SK-N-SH (cell line): ENCODE measurements at regions not wholly inside any gene's neighbourhood (a gene's known extent, or its start where the extent isn't known, plus 50 kb on each side); places are given as distances from the start of the nearest gene placed in this dataset.

ENCODE experiments used
- CTCF ChIA-PET: fragments of 300-600, 350-600 bp; formaldehyde crosslinking; extraction: SDS; loops from one replicate; lab custom pipeline; 2021; lab: Yijun Ruan, JAX
- POLR2A ChIA-PET: fragments of 350-600 bp; sonication (Branson Sonifier 250); formaldehyde crosslinking; extraction: SDS; loops from one replicate; lab custom pipeline; 2020; ENCODE audit warnings: antibody characterized with exemption, inconsistent platforms; lab: Yijun Ruan, JAX
- DNase-seq: peaks from one replicate; pipeline ENCODE4 v3.0.0; 2012
- H2AFZ ChIP-seq: fragments of 200-600 bp; sonication (generic); 2 replicates; pipeline ENCODE4 v1.8.1; 2016; ENCODE audit warnings: antibody characterized with exemption, mild to moderate bottlenecking, low read depth
- H3F3A ChIP-seq: fragments of 200-600 bp; sonication (generic); replicated peaks from 2 replicates; pipeline ENCODE3; 2016; ENCODE audit warnings: antibody characterized with exemption, mild to moderate bottlenecking; ENCODE audit not compliant: insufficient read depth
- H3K27ac ChIP-seq, 2 experiments: fragments of 200-500 bp in 1 of 2; fragments of 200-600 bp in 1 of 2; sonication (Bioruptor generic) in 1 of 2; sonication (generic), shearing (Covaris generic) in 1 of 2; 2 replicates each; pipeline versions ENCODE4 v1.5.1 to v1.6.1; 2014 to 2016; ENCODE audit warnings: low read depth in 2 of 2, inconsistent platforms in 1 of 2, low read length in 1 of 2, mild to moderate bottlenecking in 1 of 2, mixed read lengths in 1 of 2
- H3K27me3 ChIP-seq: fragments of 200-600 bp; sonication (generic), shearing (Covaris generic); 2 replicates; pipeline ENCODE4 v1.6.1; 2016; ENCODE audit warnings: mixed run types; ENCODE audit not compliant: insufficient read depth
- H3K36me3 ChIP-seq, 2 experiments: fragments of 200-500 bp in 1 of 2; fragments of 200-600 bp in 1 of 2; sonication (Bioruptor generic) in 1 of 2; sonication (generic) in 1 of 2; replicated peaks in 1 of 2; 2 replicates each; pipeline versions ENCODE3 to v1.5.1; 2014 to 2016; ENCODE audit warnings: low read length in 1 of 2, mild to moderate bottlenecking in 1 of 2; ENCODE audit not compliant: insufficient read depth in 2 of 2, control insufficient read depth in 1 of 2
- H3K4me1 ChIP-seq, 2 experiments: fragments of 200-500 bp in 1 of 2; fragments of 200-600 bp in 1 of 2; sonication (Bioruptor generic) in 1 of 2; sonication (generic), shearing (Covaris generic) in 1 of 2; 2 replicates each; pipeline versions ENCODE4 v1.5.1 to v1.6.1; 2014 to 2016; ENCODE audit warnings: low read depth in 1 of 2, low read length in 1 of 2, mixed run types in 1 of 2; ENCODE audit not compliant: insufficient read depth in 2 of 2, control insufficient read depth in 1 of 2
- H3K4me2 ChIP-seq: fragments of 200-600 bp; sonication (generic), shearing (Covaris generic); 2 replicates; pipeline ENCODE4 v1.6.1; 2017; ENCODE audit warnings: mixed run types
- H3K4me3 ChIP-seq, 2 experiments: fragments of 200-500 bp in 1 of 2; fragments of 200-600 bp in 1 of 2; sonication (Bioruptor generic) in 1 of 2; sonication (generic), shearing (Covaris generic) in 1 of 2; 2 replicates each; pipeline versions ENCODE4 v1.5.1 to v1.8.1; 2014 to 2016; ENCODE audit warnings: low read depth in 2 of 2, inconsistent platforms in 1 of 2, low read length in 1 of 2, mild to moderate bottlenecking in 1 of 2, mixed read lengths in 1 of 2, moderate library complexity in 1 of 2
- H3K79me2 ChIP-seq: fragments of 200-600 bp; sonication (generic); 2 replicates; pipeline ENCODE4 v1.8.1; 2017; ENCODE audit warnings: mild to moderate bottlenecking; ENCODE audit not compliant: insufficient read depth
- H3K9ac ChIP-seq: fragments of 200-600 bp; sonication (generic); 2 replicates; pipeline ENCODE4 v1.6.1; 2017; ENCODE audit warnings: mixed run types
- H3K9me2 ChIP-seq: fragments of 200-600 bp; sonication (generic); 2 replicates; pipeline ENCODE4 v1.6.1; 2017; ENCODE audit warnings: mixed run types
- H3K9me3 ChIP-seq: fragments of 200-600 bp; sonication (generic); 2 replicates; pipeline ENCODE4 v1.6.1; 2017; ENCODE audit warnings: mixed run types, mild to moderate bottlenecking, moderate library complexity
- H4K20me1 ChIP-seq: fragments of 200-600 bp; sonication (generic); 2 replicates; pipeline ENCODE4 v1.6.1; 2017; ENCODE audit warnings: mild to moderate bottlenecking, mixed run types; ENCODE audit not compliant: insufficient read depth
- TCF12 ChIP-seq: IDR thresholded peaks from 2 replicates; pipeline ENCODE4 v1.4.0; 2012
- WGBS: methylation state at CpG from one replicate; pipeline ENCODE4 v1.1.6; 2017; ENCODE audit warnings: low lambda C conversion rate; 5-methylcytosine and 5-hydroxymethylcytosine counted together
- TF ChIP-seq, protein P1 (sequence below): fragments of 200-600 bp; sonication (generic); IDR thresholded peaks from 2 replicates; pipeline ENCODE4 v1.6.1; 2017; ENCODE audit warnings: antibody characterized with exemption, mild to moderate bottlenecking, moderate library complexity
- TF ChIP-seq, protein P2 (sequence below): IDR thresholded peaks from 2 replicates; pipeline ENCODE4 v1.4.0; 2012; ENCODE audit warnings: low read depth, borderline replicate concordance
- TF ChIP-seq, protein P3 (sequence below): IDR thresholded peaks from 2 replicates; pipeline ENCODE4 v1.4.0; 2012; ENCODE audit warnings: low read depth
- TF ChIP-seq, protein P4 (sequence below): fragments of 150-350 bp; IDR thresholded peaks from 2 replicates; pipeline ENCODE4 v1.6.1; 2016; ENCODE audit warnings: mild to moderate bottlenecking, low read depth, low read length

DNA sequence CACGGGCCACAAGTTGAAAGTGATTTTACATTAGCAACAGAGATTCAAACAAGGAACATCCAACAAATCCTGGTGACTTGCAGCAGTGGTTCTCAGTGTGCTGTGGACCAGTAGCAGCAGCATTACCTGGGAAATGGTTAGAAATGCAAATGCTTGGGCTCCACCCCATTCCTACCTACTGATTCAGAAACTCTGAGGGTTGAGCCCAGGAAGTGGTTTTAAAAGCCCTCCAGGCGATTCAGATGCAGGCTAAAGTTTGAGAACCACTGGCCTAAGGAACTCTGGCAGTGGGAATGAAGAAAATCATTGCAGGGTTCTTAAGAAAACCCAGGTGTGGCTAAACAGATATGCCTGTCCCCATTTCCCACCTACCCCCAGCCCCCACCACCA, 398.8 kb downstream of the ENC1 start (continued):
- TF ChIP-seq, protein P1, sequence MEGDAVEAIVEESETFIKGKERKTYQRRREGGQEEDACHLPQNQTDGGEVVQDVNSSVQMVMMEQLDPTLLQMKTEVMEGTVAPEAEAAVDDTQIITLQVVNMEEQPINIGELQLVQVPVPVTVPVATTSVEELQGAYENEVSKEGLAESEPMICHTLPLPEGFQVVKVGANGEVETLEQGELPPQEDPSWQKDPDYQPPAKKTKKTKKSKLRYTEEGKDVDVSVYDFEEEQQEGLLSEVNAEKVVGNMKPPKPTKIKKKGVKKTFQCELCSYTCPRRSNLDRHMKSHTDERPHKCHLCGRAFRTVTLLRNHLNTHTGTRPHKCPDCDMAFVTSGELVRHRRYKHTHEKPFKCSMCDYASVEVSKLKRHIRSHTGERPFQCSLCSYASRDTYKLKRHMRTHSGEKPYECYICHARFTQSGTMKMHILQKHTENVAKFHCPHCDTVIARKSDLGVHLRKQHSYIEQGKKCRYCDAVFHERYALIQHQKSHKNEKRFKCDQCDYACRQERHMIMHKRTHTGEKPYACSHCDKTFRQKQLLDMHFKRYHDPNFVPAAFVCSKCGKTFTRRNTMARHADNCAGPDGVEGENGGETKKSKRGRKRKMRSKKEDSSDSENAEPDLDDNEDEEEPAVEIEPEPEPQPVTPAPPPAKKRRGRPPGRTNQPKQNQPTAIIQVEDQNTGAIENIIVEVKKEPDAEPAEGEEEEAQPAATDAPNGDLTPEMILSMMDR: no peak
- TF ChIP-seq, protein P2, sequence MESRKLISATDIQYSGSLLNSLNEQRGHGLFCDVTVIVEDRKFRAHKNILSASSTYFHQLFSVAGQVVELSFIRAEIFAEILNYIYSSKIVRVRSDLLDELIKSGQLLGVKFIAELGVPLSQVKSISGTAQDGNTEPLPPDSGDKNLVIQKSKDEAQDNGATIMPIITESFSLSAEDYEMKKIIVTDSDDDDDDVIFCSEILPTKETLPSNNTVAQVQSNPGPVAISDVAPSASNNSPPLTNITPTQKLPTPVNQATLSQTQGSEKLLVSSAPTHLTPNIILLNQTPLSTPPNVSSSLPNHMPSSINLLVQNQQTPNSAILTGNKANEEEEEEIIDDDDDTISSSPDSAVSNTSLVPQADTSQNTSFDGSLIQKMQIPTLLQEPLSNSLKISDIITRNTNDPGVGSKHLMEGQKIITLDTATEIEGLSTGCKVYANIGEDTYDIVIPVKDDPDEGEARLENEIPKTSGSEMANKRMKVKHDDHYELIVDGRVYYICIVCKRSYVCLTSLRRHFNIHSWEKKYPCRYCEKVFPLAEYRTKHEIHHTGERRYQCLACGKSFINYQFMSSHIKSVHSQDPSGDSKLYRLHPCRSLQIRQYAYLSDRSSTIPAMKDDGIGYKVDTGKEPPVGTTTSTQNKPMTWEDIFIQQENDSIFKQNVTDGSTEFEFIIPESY: no peak

DNA sequence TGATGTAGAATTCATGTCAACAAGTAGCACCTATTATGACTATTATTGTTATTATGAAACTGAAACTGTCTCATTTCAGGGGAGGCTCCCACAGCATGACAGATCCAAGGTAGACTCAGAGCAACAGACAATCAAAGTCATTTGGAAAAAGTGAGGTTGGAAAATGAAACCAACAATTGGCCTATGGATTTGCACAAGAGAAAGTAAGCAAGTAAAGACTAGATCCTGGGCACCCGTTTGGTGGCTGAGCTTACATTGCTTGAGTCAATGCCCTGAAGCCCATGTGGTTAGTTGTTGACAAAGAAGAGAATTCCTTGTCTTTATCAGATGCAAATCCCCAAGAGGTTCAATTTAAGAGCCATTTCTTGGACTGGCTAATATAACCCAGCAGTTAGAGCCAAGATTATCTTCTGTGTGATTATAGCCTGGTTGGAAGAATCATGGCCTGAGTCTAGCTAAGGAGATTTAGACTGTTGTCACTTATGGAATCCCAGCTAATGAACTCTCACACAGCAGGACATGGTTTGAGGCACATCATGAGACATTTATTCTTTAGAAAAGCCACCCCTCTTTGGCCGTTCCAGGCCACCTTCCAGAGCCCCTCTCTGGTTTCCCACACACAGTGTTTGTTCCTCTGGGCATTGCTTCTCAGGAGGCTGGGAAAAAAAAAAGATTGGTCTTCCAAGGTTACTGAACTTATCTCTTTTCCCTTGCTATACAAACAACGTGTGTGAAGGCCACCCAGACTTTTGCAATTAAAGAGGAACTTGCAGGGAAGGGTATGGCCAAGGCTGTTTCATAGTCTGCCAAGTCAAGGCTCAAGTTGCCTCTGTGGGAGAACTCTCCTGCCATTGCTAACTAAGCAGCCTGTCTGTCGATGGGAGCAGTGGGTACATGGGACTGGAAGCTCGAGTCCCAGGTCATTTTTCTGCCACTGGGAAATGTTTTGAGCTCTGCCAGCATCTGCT, 399.5 kb downstream of the ENC1 start:
- Histone ChIP-seq H3K9me3 (no peaks in the 10 kb centered on the region), H2AFZ (no peak overlapping the region), H3K9me2 (no peaks in the 10 kb centered on the region), H3K27ac (no peak overlapping the region), H4K20me1 (no peaks in the 10 kb centered on the region), H3K4me3 (no peak overlapping the region), H3K9ac (no peak overlapping the region), H3K27me3 (no peaks in the 10 kb centered on the region), H3K4me1 (no peaks in the 10 kb centered on the region; a peak in 1 of 4 replicates)
- DNase-seq: no peak
- POLR2A ChIA-PET: no interaction called here
- TF ChIP-seq, protein P3, sequence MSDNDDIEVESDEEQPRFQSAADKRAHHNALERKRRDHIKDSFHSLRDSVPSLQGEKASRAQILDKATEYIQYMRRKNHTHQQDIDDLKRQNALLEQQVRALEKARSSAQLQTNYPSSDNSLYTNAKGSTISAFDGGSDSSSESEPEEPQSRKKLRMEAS: no peak
- TF ChIP-seq, protein P4, sequence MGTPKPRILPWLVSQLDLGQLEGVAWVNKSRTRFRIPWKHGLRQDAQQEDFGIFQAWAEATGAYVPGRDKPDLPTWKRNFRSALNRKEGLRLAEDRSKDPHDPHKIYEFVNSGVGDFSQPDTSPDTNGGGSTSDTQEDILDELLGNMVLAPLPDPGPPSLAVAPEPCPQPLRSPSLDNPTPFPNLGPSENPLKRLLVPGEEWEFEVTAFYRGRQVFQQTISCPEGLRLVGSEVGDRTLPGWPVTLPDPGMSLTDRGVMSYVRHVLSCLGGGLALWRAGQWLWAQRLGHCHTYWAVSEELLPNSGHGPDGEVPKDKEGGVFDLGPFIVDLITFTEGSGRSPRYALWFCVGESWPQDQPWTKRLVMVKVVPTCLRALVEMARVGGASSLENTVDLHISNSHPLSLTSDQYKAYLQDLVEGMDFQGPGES: no peak
- no peak for TF ChIP-seq TCF12
- TF ChIP-seq, protein P2: no peak
- TF ChIP-seq, all 33 proteins: peak for 0
- whole genome bisulfite sequencing: 73% methylated on average over 5 of the region's 5 CpGs
- Histone ChIP-seq H3K4me2 (no peak overlapping the region), H3K36me3 (no peaks in the 10 kb centered on the region), H3F3A (no peaks in the 10 kb centered on the region), H3K79me2 (no peaks in the 10 kb centered on the region)
- CTCF ChIA-PET: no interaction called here
